ENCODE measurements at regions not wholly inside any gene's neighbourhood (a gene's known extent, or its start where the extent isn't known, plus 50 kb on each side); places are given as distances from the start of the nearest gene placed in this dataset.
"Not testable (repeated sequence)": the region's sequence is repeated elsewhere in the genome, so short reads cannot be mapped to it uniquely, and the experiment has no call there.

DNA sequence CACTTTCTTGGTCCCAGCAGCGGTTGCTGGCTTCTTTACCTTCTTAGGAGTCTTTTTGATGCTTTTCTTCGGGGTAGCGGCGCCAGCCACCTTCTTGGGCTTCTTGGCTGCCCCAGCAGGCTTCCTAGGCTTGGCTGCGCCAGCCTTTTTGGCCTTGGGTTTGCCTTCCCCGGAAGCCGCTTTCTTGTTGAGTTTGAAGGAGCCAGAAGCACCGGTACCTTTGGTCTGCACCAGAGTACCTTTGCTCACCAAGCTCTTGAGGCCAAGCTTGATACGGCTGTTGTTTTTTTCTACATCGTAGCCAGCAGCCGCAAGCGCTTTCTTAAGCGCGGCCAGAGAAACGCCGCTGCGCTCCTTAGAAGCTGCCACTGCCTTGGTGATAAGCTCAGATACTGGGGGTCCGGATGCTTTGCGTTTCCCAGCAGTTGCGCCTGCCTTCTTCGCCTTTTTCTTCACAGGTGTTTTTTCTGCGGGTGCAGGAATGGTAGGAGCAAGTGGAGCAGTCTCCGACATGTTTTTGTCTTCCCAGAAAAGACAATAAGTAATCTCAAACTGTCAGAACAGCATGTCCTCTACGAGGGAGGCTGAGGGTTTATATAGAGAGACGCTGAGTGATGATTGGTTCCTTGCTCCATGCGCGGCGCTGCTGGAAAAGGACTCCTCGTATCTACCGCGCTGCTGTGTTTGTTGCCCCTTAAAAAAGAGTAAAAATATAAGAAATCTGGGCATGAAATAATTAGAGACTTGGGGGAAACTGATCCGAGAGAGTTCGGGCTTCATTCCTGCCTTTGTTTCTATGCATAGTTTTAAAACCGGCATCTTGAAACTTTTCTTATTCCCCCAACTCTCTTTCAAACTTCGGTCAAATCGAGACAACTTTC is 130.3 kb upstream of the BTN3A2 start:
- peak; percentile 69 for DNase-seq (ENCODE audit: low spot score)

- DNase-seq (ENCODE audit: low spot score) = no peak
These were observed 129.7 kb upstream of the BTN3A2 start for GRCh38 chr6:26235302-26235670.

DNA sequence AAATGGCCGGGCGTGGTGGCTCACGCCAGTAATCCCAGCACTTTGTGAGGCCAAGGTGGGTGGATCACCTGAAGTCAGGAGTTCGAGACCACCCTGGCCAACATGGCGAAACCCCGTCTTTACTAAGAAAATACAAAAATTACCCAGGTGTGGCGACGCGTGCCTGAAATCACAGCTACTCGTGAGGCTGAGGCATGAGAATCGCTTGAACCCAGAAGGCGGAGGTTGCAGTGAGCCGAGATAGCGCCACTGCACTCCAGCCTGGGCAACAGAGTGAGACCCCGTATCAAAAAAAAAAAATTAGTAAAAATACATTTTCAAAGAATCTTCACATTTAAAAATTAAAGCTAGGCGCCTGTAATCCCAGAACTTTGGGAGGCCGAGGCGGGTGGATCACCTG is 125.6 kb upstream of the BTN3A2 start:
- DNase-seq (ENCODE audit: low spot score) = not testable (repeated sequence)

- peak; percentile 45 for DNase-seq (ENCODE audit: low spot score)
These were observed 124.6 kb upstream of the BTN3A2 start for GRCh38 chr6:26240157-26241032.

DNA sequence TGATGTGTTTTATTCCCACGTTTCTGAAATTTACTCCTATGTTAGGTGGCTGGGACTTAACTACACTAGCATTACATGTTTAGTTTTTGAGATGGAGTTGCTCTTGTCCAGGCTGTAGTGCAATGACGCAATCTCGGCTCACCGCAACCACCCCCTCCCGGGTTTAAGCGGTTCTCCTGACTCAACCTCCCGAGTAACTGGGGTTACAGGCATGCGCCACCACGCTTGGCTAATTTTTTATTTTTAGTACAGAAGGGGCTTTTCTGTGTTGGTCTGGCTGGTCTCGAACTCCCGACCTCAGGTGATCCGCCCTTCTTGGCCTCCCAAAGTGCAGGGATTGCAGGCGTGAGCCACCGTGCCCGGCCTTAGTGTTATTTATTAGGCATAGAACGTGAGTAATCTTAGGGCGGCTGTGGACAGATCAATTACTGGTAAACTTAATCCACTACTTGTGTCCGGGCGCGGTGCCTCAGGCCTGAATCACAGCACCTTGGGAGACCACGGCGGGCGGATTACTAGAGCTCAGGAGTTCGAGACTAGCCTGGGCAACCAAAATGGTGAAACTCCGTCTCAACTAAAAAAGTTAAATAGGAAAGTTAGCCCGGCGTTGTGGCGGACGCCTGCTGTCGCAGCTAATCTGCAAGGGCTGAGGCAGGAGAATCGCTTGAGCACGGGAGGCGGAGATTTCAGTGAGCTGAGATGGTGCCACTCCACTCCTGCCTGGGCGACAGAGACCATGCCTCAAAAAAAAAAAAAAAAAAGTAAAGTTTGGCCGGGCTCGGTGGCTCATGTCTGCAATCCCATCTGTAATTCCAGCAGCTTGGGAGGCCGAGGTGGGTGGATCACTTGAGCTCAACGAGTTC is 123.7 kb upstream of the BTN3A2 start:
- peak; percentile 45 for DNase-seq (ENCODE audit: low spot score)

DNA sequence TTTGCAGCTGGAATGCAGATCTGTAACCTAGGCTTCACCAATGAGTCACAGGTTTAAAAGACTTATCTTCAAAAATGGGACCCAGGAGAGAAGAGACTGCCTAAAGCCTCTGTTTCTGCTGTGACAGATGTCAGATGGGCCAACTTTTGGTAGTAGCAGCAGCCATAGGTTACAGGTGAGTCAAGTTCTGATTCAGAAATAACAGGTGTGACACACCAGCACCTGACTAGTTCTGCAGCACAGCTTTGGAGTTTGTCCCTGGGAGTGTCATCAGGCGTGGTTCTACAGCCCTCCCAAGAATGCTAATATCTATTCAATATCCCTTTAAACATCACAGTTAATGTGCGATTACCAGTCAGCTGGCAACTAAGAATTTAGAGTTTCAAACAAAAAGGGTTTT is 121.9 kb upstream of the BTN3A2 start:
- DNase-seq (ENCODE audit: low spot score) = peak; percentile 76

GRCh38 chr6:26243752-26244151 is 121.2 kb upstream of the BTN3A2 start:
- DNase-seq (ENCODE audit: low spot score) = peak; percentile 30

- no peak for DNase-seq (ENCODE audit: low spot score)
These were observed 118.9 kb upstream of the BTN3A2 start for GRCh38 chr6:26246058-26246457.

GRCh38 chr6:26246553-26246952 is 118.4 kb upstream of the BTN3A2 start:
- no peak for DNase-seq (ENCODE audit: low spot score)

DNA sequence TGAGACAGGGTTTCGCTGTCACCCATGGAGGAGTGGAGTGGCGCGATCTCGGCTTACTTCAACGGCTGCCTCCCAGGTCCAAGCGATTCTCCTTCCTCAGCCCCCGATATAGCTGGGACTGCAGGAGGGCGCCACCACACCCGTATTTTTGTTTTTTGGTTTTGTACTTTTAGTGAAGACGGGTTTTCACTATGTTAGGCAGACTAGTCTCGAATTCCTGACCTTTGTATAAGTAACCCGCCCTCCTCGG is 115.4 kb upstream of the BTN3A2 start:
- no peak for DNase-seq (ENCODE audit: low spot score)

DNA sequence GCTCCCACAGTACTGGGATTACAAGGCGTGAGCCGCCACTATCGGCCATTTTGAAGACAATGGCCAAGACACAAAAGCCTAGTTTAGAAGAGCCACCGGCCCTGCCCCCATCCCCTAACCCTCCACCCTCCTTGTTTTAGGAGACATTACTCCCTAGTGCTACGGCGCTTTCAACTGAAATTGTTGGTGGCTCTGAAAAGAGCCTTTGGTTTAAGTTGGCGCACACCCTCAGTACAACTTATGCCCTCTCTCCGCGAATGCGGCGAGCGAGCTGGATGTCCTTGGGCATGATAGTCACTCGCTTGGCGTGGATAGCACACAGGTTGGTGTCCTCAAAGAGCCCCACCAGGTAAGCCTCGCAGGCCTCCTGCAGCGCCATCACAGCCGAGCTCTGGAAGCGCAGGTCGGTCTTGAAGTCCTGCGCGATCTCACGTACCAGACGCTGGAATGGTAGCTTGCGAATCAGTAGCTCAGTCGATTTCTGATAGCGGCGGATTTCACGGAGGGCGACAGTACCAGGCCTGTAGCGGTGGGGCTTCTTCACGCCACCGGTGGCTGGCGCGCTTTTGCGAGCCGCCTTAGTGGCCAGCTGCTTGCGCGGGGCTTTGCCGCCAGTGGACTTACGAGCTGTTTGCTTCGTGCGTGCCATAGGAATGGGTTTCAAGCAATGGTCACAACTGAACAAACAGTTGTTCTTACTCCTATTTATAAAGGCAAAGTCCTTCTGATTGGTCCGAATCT is 114.9 kb upstream of the BTN3A2 start:
- DNase-seq (ENCODE audit: low spot score) = peak; percentile 67

GRCh38 chr6:26250698-26251044 is 114.3 kb upstream of the BTN3A2 start:
- DNase-seq (ENCODE audit: low spot score) = no peak

DNA sequence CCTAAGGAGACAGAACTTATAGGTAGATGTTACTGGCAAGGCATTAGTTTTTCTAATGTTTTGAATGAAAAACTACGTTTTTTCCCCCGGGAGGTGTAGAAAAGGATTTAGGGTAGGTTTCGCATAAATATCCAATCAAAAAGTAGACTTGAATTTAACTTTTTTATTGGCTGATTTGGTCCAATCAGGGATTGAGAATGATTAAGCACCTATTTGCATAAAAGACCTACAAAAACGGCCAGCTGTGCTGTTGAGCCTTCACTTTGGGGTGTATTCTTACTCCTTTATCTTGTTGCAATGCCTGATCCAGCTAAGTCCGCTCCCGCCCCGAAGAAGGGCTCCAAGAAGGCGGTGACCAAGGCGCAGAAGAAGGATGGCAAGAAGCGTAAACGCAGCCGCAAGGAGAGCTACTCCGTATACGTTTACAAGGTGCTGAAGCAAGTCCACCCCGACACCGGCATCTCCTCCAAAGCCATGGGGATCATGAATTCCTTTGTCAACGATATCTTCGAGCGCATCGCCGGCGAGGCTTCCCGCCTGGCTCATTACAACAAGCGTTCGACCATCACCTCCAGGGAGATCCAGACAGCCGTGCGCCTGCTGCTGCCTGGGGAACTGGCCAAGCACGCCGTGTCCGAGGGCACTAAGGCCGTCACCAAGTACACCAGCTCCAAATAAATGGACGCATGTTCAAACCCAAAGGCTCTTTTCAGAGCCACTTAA is 113.5 kb upstream of the BTN3A2 start:
- DNase-seq (ENCODE audit: low spot score) = peak; percentile 69

- no peak for DNase-seq (ENCODE audit: low spot score)
These were observed 112.9 kb upstream of the BTN3A2 start for GRCh38 chr6:26252077-26252472.

DNA sequence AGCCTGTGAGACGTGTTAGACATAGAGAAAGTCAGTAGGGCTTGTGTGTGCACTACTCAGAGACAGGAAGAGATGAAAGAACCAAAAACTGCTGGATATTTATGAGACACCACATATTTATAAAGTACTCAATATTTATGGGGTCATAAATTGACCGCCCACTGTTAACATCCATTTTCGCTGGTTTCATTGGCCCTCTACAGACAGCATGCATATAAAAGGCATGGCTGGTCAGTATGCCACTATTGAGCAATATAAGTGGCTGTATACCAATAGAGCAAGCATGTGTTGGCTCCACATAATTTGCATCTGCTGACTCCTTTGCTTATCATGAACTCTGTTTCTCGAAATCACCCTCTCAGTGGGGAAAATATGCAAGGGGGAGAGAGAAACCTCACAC is 110.3 kb upstream of the BTN3A2 start:
- no peak for DNase-seq (ENCODE audit: low spot score)

DNA sequence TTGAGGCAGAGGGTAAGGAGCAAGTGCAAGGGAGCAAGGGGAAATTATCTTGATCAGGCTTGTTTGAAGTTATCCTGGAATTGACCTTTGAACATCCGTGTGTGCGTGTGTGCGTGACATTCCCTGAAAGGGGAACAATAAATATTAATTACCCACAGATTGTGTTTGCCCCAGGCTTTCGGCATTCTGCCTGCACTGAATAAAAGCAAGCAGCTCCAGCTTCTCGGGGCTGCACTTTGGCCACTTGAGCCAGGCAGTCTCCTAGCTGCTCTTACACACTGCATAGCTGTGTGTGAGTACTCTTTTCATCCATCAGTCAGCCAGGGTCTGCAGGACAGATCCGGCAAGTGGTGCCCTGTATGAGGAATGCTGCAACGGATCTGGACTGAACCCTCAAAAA is 107.7 kb upstream of the BTN3A2 start:
- no peak for DNase-seq (ENCODE audit: low spot score)

DNA sequence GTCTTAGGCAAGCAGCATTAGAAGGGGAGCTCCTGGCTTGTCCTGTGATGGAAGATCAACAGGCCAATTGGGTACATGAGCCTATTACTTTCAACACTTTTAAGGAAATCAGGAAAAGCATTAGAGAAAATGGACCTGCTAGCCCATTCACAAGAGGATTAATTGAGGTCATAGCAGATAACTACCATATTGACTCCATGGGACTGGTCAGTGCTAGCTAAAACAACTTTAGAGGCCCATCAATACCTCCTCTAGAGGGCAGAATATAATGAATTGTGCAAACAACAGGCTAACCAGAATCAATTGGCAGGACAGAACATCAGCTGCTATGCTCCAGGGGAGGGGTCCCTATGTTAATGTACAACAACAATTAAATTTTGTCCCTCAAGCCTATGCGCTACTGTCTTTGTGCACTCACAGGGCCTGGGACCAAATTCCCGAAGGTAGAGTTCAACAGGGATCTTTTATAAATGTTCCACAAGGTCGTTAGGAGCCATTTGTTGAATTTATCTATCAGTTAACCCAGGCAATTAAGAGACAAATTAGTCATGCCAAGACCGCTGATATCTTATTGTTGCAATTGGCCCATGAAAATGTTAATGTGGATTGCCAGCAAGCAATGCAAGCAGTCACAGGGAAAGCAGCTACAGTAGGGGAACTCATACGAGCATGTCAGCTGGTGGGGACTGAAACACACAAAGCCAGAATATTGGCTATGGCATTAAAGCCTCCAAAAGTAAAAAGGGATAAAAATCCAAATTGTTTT is 106.6 kb upstream of the BTN3A2 start:
- no peak for DNase-seq (ENCODE audit: low spot score)

GRCh38 chr6:26260110-26260637 is 104.8 kb upstream of the BTN3A2 start:
- no peak for DNase-seq (ENCODE audit: low spot score)

DNA sequence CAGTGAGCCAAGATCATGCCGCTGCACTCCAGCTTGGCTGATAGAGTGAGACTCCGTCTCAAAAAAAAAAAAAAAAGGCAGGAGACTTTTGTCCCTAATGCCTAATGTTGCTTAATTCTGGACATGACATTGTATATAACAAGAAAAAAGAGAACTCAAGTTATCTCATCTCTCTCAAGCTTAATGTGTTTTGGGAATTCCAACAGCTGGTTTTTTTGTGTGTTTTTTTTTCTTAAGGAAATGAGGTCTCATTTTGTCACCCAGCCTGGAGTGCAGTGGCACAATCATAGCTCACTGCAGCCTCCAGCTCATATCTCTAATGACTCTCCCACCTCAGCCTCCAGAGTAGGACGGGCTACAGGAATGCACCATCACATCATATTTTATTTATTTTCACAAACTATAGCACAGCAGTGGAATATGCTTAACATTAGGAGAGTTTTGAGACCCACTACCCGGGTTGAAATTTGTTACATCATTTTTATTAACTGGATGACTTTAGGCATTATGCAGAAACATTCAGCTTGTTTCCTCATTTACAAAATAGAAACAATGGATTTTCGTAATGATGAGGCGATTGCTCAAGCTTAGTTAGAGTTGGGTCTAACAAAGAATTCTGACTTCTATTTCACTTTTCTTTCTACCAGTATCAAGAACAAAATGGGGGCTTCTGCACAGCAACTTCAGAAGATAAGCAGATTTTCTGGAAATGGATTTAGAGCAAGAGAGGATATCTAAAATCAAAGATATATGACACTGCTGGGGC is 104.1 kb upstream of the BTN3A2 start:
- no peak for DNase-seq (ENCODE audit: low spot score)
